ENCODE measurements at regions not wholly inside any gene's neighbourhood (a gene's known extent, or its start where the extent isn't known, plus 50 kb on each side); places are given as distances from the start of the nearest gene placed in this dataset.

DNA sequence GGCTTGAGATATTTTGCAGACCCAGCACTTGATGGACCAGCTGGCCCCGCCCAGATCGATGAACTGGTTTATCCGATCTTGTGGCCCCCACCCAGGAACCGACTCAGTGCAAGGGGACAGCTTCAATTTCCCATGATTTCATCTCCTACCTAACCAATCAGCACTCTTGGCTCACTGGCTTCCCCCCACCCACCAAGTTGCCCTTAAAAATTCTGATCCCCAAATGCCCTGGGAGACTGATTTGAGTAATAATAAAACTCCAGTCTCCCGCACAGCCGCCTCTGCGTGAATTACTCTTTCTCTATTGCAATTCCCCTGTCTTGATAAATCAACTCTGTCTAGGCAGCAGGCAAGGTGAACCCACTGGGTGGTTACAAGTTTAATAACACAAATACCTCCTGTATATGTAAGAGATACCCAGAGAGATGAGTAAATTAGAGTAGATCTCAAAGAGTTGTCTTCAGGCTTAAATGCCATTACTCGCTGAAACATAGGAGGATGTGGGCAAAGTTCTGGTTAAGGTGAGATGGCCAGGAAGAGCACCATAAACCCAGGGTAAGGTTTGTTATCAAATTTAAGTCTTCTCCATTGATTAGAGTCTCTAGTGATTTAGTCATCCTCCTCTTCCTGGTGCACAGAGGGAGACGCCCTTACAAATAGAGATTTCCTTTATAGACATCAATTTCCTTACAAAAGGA lies 222.8 kb downstream of the ARL4C start:
- TF ChIP-seq, protein P1, sequence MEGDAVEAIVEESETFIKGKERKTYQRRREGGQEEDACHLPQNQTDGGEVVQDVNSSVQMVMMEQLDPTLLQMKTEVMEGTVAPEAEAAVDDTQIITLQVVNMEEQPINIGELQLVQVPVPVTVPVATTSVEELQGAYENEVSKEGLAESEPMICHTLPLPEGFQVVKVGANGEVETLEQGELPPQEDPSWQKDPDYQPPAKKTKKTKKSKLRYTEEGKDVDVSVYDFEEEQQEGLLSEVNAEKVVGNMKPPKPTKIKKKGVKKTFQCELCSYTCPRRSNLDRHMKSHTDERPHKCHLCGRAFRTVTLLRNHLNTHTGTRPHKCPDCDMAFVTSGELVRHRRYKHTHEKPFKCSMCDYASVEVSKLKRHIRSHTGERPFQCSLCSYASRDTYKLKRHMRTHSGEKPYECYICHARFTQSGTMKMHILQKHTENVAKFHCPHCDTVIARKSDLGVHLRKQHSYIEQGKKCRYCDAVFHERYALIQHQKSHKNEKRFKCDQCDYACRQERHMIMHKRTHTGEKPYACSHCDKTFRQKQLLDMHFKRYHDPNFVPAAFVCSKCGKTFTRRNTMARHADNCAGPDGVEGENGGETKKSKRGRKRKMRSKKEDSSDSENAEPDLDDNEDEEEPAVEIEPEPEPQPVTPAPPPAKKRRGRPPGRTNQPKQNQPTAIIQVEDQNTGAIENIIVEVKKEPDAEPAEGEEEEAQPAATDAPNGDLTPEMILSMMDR (conservative IDR thresholded peaks at IDR 0.05 in 1 of 2, IDR thresholded peaks at IDR 0.05 in 1 of 2; ENCODE audit: low read depth in 1 of 2, low read length in 2 of 2): no peak
- TF ChIP-seq EZH2 (IDR thresholded peaks at IDR 0.05; ENCODE audit: low read length, missing control alignments): no peak

Data from fibroblast of lung (primary cell).